ENCODE measurements at regions not wholly inside any gene's neighbourhood (a gene's known extent, or its start where the extent isn't known, plus 50 kb on each side); places are given as distances from the start of the nearest gene placed in this dataset.

DNA sequence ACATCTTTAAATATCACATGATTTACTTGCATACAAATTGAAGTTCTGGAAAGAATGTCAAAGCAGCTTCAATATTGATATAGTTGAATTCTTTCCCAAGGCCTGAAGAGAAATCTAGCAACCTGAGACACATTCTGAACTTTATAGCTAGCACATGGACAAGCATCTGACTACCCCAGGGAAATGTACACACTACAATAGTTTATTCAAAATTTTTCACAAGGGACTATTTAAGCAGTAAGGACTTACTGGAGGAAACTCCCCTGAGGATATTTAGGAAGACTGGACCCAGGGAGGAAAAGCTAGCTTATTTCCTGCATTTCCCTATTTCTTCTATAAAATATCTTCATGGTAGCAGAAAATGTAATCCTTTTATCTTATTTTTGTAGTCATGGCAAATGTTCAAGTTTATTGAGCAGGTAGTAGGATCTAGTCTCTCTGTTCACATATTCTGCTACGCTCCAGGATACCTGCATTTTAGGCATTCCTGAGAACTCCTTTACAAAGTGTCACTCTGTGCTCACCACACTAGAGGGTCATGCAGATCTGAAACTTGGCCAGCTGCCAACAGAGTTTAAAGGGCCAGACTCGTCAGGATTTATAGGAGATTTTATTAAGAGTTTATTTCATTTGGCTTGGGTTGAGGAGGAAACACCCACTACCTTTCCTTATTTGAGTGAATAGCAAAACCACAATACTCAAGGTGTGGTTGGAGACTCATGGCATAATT lies 348.4 kb upstream of the FTMT start:
- Histone ChIP-seq H3K27me3 (ENCODE audit: control insufficient read depth in 1 of 2, insufficient read depth in 2 of 2, low read length in 2 of 2) (no peaks in the 10 kb centered on the region), H3K9me3 (ENCODE audit: control insufficient read depth in 2 of 2, low read length in 2 of 2) (no peaks in the 10 kb centered on the region), H3K9ac (ENCODE audit: low read length in 2 of 2) (no peak overlapping the region), H3K4me1 (ENCODE audit: control insufficient read depth, insufficient read depth, low read length) (no peaks in the 10 kb centered on the region), H3K4me3 (ENCODE audit: low read length in 2 of 2) (no peak overlapping the region), H3K27ac (ENCODE audit: low read length) (no peak overlapping the region), H3K36me3 (ENCODE audit: control insufficient read depth in 2 of 2, insufficient read depth in 2 of 2, low read length in 2 of 2) (no peaks in the 10 kb centered on the region)

GRCh38 chr5:121516997-121517396 lies 334.7 kb upstream of the FTMT start:
- Histone ChIP-seq H3K9ac (ENCODE audit: low read length in 2 of 2) (no peak overlapping the region), H3K27ac (ENCODE audit: low read length) (no peak overlapping the region), H3K4me1 (ENCODE audit: control insufficient read depth, insufficient read depth, low read length) (no peaks in the 10 kb centered on the region), H3K4me3 (ENCODE audit: low read length in 2 of 2) (no peak overlapping the region), H3K36me3 (ENCODE audit: control insufficient read depth in 2 of 2, insufficient read depth in 2 of 2, low read length in 2 of 2) (no peaks in the 10 kb centered on the region), H3K27me3 (ENCODE audit: control insufficient read depth in 1 of 2, insufficient read depth in 2 of 2, low read length in 2 of 2) (no peaks in the 10 kb centered on the region), H3K9me3 (ENCODE audit: control insufficient read depth in 2 of 2, low read length in 2 of 2) (no peaks in the 10 kb centered on the region)

DNA sequence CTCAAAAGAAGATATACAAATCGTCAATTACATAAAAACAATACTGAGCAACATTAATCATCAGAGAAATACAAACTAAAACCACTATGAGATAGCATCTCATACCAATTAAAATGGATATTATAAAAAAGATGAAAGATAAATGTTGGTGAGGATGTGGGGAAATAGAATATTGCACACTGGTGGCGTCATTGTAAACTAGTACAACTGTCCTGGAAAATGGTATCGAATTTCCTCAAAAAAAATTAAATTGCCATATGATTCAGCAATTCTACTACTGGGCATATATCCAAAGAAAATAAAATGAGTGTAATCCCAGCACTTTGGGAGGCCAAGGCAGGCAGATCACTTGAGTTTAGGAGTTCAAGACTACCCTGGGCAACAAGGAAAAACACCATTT lies 326.0 kb upstream of the FTMT start:
- Histone ChIP-seq H3K27ac (ENCODE audit: low read length) (no peak overlapping the region), H3K9me3 (ENCODE audit: control insufficient read depth in 2 of 2, low read length in 2 of 2) (no peaks in the 10 kb centered on the region), H3K9ac (ENCODE audit: low read length in 2 of 2) (no peak overlapping the region), H3K27me3 (ENCODE audit: control insufficient read depth in 1 of 2, insufficient read depth in 2 of 2, low read length in 2 of 2) (no peaks in the 10 kb centered on the region), H3K36me3 (ENCODE audit: control insufficient read depth in 2 of 2, insufficient read depth in 2 of 2, low read length in 2 of 2) (no peaks in the 10 kb centered on the region), H3K4me1 (ENCODE audit: control insufficient read depth, insufficient read depth, low read length) (no peaks in the 10 kb centered on the region), H3K4me3 (ENCODE audit: low read length in 2 of 2) (no peak overlapping the region)

DNA sequence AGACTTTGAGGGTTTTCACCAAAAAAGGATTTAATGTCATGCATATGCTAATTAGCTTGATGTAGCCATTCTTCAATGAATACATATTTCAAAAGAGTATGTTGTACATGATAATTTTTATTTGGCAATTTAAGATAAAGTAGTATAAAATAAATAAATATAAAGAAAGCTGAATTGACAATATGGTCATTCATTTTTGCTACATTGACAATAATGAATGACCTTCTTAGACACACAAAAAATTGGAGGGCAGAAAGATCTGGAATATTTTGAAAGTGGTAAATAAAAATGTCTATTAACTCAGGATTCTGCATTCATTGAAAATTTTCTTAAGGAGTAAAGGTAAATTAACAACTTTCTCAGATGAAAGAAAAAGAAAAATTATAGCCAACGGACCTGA lies 324.8 kb upstream of the FTMT start:
- Histone ChIP-seq H3K36me3 (ENCODE audit: control insufficient read depth in 2 of 2, insufficient read depth in 2 of 2, low read length in 2 of 2) (no peaks in the 10 kb centered on the region), H3K27ac (ENCODE audit: low read length) (no peak overlapping the region), H3K9me3 (ENCODE audit: control insufficient read depth in 2 of 2, low read length in 2 of 2) (no peaks in the 10 kb centered on the region), H3K4me1 (ENCODE audit: control insufficient read depth, insufficient read depth, low read length) (no peaks in the 10 kb centered on the region), H3K27me3 (ENCODE audit: control insufficient read depth in 1 of 2, insufficient read depth in 2 of 2, low read length in 2 of 2) (no peaks in the 10 kb centered on the region), H3K4me3 (ENCODE audit: low read length in 2 of 2) (no peak overlapping the region), H3K9ac (ENCODE audit: low read length in 2 of 2) (no peak overlapping the region)

GRCh38 chr5:121533814-121534213 lies 317.9 kb upstream of the FTMT start:
- no peak overlapping the region for H3K9ac ChIP-seq (ENCODE audit: low read length in 2 of 2)
- H3K36me3 ChIP-seq (ENCODE audit: control insufficient read depth in 2 of 2, insufficient read depth in 2 of 2, low read length in 2 of 2): no peaks in the 10 kb centered on the region
- no peak overlapping the region for H3K4me3 ChIP-seq (ENCODE audit: low read length in 2 of 2)
- H3K27ac ChIP-seq (ENCODE audit: low read length): no peak overlapping the region
- no peaks in the 10 kb centered on the region for H3K27me3 ChIP-seq (ENCODE audit: control insufficient read depth in 1 of 2, insufficient read depth in 2 of 2, low read length in 2 of 2)
- H3K9me3 ChIP-seq (ENCODE audit: control insufficient read depth in 2 of 2, low read length in 2 of 2): no peaks in the 10 kb centered on the region
- no peaks in the 10 kb centered on the region for H3K4me1 ChIP-seq (ENCODE audit: control insufficient read depth, insufficient read depth, low read length)

DNA sequence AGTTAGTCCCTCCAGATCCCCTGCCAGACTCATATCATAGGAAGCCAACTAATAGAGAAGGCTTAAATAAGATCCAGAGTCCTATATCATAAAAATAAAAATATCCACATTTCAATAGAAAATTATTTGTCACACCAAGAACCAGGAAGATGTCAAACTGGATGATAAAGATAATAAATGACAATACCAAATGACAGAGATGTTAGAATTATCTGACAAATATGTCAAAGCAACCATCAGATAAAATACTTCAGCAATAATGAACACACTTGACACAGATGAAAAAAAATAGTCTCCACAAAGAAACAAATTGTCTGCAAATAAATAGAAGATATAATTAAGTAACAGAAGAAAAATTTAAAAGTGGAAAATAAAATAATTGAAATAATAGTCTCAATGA lies 300.7 kb upstream of the FTMT start:
- H3K4me3 ChIP-seq (ENCODE audit: low read length in 2 of 2): no peak overlapping the region
- no peak overlapping the region for H3K9ac ChIP-seq (ENCODE audit: low read length in 2 of 2)
- no peaks in the 10 kb centered on the region for H3K36me3 ChIP-seq (ENCODE audit: control insufficient read depth in 2 of 2, insufficient read depth in 2 of 2, low read length in 2 of 2)
- no peaks in the 10 kb centered on the region for H3K9me3 ChIP-seq (ENCODE audit: control insufficient read depth in 2 of 2, low read length in 2 of 2)
- H3K27ac ChIP-seq (ENCODE audit: low read length): no peak overlapping the region
- H3K4me1 ChIP-seq (ENCODE audit: control insufficient read depth, insufficient read depth, low read length): no peaks in the 10 kb centered on the region
- H3K27me3 ChIP-seq (ENCODE audit: control insufficient read depth in 1 of 2, insufficient read depth in 2 of 2, low read length in 2 of 2): no peaks in the 10 kb centered on the region

DNA sequence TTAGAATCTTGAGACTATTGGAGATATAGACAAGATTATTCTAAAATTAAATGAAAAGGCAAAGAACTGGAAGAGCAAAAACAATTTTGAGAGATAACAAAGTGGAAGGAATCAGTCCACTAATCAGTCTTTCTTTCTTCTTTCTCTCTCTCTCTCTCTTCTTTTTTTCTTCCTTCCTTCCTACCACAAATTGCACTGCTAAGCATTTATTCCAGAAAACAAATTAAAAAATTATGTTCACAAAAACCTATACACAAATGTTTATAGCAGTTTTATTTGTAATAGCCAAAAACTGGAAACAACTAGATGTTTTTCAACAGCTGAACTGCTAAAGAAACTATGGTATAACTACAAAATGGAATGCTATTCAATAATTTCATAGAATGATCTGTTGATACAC lies 291.9 kb upstream of the FTMT start:
- no peaks in the 10 kb centered on the region for H3K9me3 ChIP-seq (ENCODE audit: control insufficient read depth in 2 of 2, low read length in 2 of 2)
- H3K4me1 ChIP-seq (ENCODE audit: control insufficient read depth, insufficient read depth, low read length): no peaks in the 10 kb centered on the region
- no peak overlapping the region for H3K4me3 ChIP-seq (ENCODE audit: low read length in 2 of 2)
- H3K27ac ChIP-seq (ENCODE audit: low read length): no peak overlapping the region
- H3K27me3 ChIP-seq (ENCODE audit: control insufficient read depth in 1 of 2, insufficient read depth in 2 of 2, low read length in 2 of 2): no peaks in the 10 kb centered on the region
- no peaks in the 10 kb centered on the region for H3K36me3 ChIP-seq (ENCODE audit: control insufficient read depth in 2 of 2, insufficient read depth in 2 of 2, low read length in 2 of 2)
- no peak overlapping the region for H3K9ac ChIP-seq (ENCODE audit: low read length in 2 of 2)

DNA sequence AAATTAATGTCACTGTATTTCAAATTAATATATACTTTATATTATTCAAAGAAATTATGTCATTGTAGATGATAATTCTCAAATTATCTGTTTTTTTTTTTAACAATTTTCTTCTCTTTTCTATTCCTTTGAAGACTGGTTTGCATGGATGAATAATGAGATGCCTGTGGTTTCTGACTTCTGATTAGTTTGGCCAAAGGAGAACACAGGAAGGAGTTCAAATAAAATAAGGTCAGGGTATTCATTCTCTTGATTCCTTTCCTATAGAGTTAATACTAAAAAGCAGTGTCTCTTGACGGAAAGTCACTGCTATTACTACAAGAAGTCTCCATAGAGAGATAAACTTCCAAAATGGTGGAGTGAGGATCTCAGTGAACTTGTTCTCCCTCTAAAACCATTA lies 279.6 kb upstream of the FTMT start:
- Histone ChIP-seq H3K9me3 (ENCODE audit: control insufficient read depth in 2 of 2, low read length in 2 of 2) (no peaks in the 10 kb centered on the region), H3K4me1 (ENCODE audit: control insufficient read depth, insufficient read depth, low read length) (no peaks in the 10 kb centered on the region), H3K4me3 (ENCODE audit: low read length in 2 of 2) (no peak overlapping the region), H3K9ac (ENCODE audit: low read length in 2 of 2) (no peak overlapping the region), H3K36me3 (ENCODE audit: control insufficient read depth in 2 of 2, insufficient read depth in 2 of 2, low read length in 2 of 2) (no peaks in the 10 kb centered on the region), H3K27me3 (ENCODE audit: control insufficient read depth in 1 of 2, insufficient read depth in 2 of 2, low read length in 2 of 2) (no peaks in the 10 kb centered on the region), H3K27ac (ENCODE audit: low read length) (no peak overlapping the region)

DNA sequence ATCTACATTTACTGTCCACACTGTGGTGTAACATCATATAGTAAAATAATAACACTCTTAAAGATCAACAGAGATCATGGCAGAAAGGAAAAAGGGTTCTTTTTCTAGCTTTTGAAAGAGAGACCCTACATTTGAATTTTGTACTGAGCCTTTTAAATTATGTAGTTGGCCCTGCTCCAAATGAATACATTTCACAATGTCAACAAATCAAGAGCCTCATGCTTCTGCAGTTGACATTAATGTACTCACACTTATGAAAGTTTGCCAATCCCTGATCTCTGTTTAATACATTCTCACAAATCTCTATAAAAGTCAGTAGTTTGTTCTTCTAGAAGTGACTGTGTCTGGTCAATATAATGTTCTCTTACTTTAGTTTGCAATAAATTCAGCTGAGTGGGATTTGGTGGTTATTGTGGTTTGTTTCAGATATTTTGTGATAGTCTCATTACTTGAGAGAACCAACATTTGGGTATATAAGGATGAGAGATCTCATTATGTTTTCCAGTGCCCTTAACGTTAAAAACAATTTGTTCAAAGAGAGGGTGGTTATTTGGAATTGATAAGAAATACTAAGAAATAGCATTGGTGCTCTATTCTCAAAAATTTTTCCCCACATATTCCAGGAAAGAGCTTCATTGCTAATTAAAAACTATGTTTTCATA lies 277.8 kb upstream of the FTMT start:
- Histone ChIP-seq H3K9ac (ENCODE audit: low read length in 2 of 2) (no peak overlapping the region), H3K36me3 (ENCODE audit: control insufficient read depth in 2 of 2, insufficient read depth in 2 of 2, low read length in 2 of 2) (no peaks in the 10 kb centered on the region), H3K9me3 (ENCODE audit: control insufficient read depth in 2 of 2, low read length in 2 of 2) (no peaks in the 10 kb centered on the region), H3K27ac (ENCODE audit: low read length) (no peak overlapping the region), H3K4me1 (ENCODE audit: control insufficient read depth, insufficient read depth, low read length) (no peaks in the 10 kb centered on the region), H3K27me3 (ENCODE audit: control insufficient read depth in 1 of 2, insufficient read depth in 2 of 2, low read length in 2 of 2) (no peaks in the 10 kb centered on the region), H3K4me3 (ENCODE audit: low read length in 2 of 2) (no peak overlapping the region)

GRCh38 chr5:121581588-121581987 lies 270.1 kb upstream of the FTMT start:
- Histone ChIP-seq H3K9me3 (ENCODE audit: control insufficient read depth in 2 of 2, low read length in 2 of 2) (no peaks in the 10 kb centered on the region), H3K27me3 (ENCODE audit: control insufficient read depth in 1 of 2, insufficient read depth in 2 of 2, low read length in 2 of 2) (no peaks in the 10 kb centered on the region), H3K36me3 (ENCODE audit: control insufficient read depth in 2 of 2, insufficient read depth in 2 of 2, low read length in 2 of 2) (no peaks in the 10 kb centered on the region), H3K4me3 (ENCODE audit: low read length in 2 of 2) (no peak overlapping the region), H3K27ac (ENCODE audit: low read length) (no peak overlapping the region), H3K9ac (ENCODE audit: low read length in 2 of 2) (no peak overlapping the region), H3K4me1 (ENCODE audit: control insufficient read depth, insufficient read depth, low read length) (no peaks in the 10 kb centered on the region)

GRCh38 chr5:121596882-121597281 lies 254.8 kb upstream of the FTMT start:
- Histone ChIP-seq H3K4me3 (ENCODE audit: low read length in 2 of 2) (no peak overlapping the region), H3K9me3 (ENCODE audit: control insufficient read depth in 2 of 2, low read length in 2 of 2) (peaks cover 0 to under 1% of the 10 kb centered on the region in 2 donors), H3K27me3 (ENCODE audit: control insufficient read depth in 1 of 2, insufficient read depth in 2 of 2, low read length in 2 of 2) (no peaks in the 10 kb centered on the region), H3K4me1 (ENCODE audit: control insufficient read depth, insufficient read depth, low read length) (no peaks in the 10 kb centered on the region), H3K36me3 (ENCODE audit: control insufficient read depth in 2 of 2, insufficient read depth in 2 of 2, low read length in 2 of 2) (no peaks in the 10 kb centered on the region), H3K9ac (ENCODE audit: low read length in 2 of 2) (no peak overlapping the region), H3K27ac (ENCODE audit: low read length) (no peak overlapping the region)
